Retinal pigment epithelial cell (primary cell): ENCODE measurements at regions not wholly inside any gene's neighbourhood (a gene's known extent, or its start where the extent isn't known, plus 50 kb on each side); places are given as distances from the start of the nearest gene placed in this dataset.

Source experiments
- DNase-seq: peaks from one replicate; pipeline ENCODE4 v3.0.0-alpha.2; 2010; ENCODE audit warnings: low read depth
- H3K4me3 ChIP-seq: 2 replicates; pipeline ENCODE4 v1.5.1; 2011; ENCODE audit warnings: mild to moderate bottlenecking, low read length, control low read depth, moderate library complexity
- CTCF ChIP-seq: conservative IDR thresholded peaks from 2 replicates; pipeline ENCODE4 v1.5.1; 2011; ENCODE audit warnings: low read depth, low read length, control low read depth, inconsistent platforms

- H3K4me3 ChIP-seq: no peak overlapping the region
- TF ChIP-seq CTCF: peak; percentile 88
Measured at GRCh38 chr10:83871187-83872081, 267.9 kb upstream of the GHITM start.

GRCh38 chr10:83880252-83880791 is 259.0 kb upstream of the GHITM start:
- DNase-seq: no peak
- TF ChIP-seq CTCF: no peak

More at GRCh38 chr10:83871187-83872081, 267.9 kb upstream of the GHITM start:
- no peak for DNase-seq

GRCh38 chr10:83881661-83882060 is 257.6 kb upstream of the GHITM start:
- DNase-seq: peak; percentile 98

More at GRCh38 chr10:83880252-83880791, 259.0 kb upstream of the GHITM start:
- no peak overlapping the region for H3K4me3 ChIP-seq

GRCh38 chr10:83886871-83887270 is 252.4 kb upstream of the GHITM start:
- TF ChIP-seq CTCF: no peak
- no peak overlapping the region for H3K4me3 ChIP-seq

More at GRCh38 chr10:83881661-83882060, 257.6 kb upstream of the GHITM start:
- H3K4me3 ChIP-seq: no peak overlapping the region
- no peak for TF ChIP-seq CTCF

GRCh38 chr10:83892737-83893136 is 246.6 kb upstream of the GHITM start:
- TF ChIP-seq CTCF: no peak
- no peak overlapping the region for H3K4me3 ChIP-seq
- DNase-seq: no peak

More at GRCh38 chr10:83886871-83887270, 252.4 kb upstream of the GHITM start:
- DNase-seq: no peak

- no peak overlapping the region for H3K4me3 ChIP-seq
- no peak for DNase-seq
- TF ChIP-seq CTCF: no peak
Measured at GRCh38 chr10:83896219-83896618, 243.1 kb upstream of the GHITM start.

GRCh38 chr10:83897626-83898025 is 241.7 kb upstream of the GHITM start:
- no peak for DNase-seq
- no peak for TF ChIP-seq CTCF
- H3K4me3 ChIP-seq: no peak overlapping the region
